GM19324 (cell line): ENCODE measurements at regions not wholly inside any gene's neighbourhood (a gene's known extent, or its start where the extent isn't known, plus 50 kb on each side); places are given as distances from the start of the nearest gene placed in this dataset.
A peak's percentile ranks its signal among the peaks of the same experiment; 100 is the strongest.

Experiments used
- ATAC-seq: cut with Tn5 transposase; IDR thresholded peaks from one replicate; pipeline ENCODE4 v1.9.1; 2021; ENCODE audit warnings: mild to moderate bottlenecking, moderate library complexity; ENCODE audit not compliant: unreplicated experiment, low FRiP score

GRCh38 chr5:141753143-141753970, 71.3 kb upstream of the ARAP3 start:
- no peak for ATAC-seq

- ATAC-seq, result peak; percentile 52
These were observed 65.4 kb upstream of the ARAP3 start for GRCh38 chr5:141747152-141748141.

GRCh38 chr5:141746395-141746794, 64.4 kb upstream of the ARAP3 start:
- ATAC-seq, result no peak

- no peak for ATAC-seq
These were observed 63.4 kb upstream of the ARAP3 start for GRCh38 chr5:141745390-141745789.

- ATAC-seq, result no peak
These were observed 61.8 kb upstream of the ARAP3 start for GRCh38 chr5:141743866-141744272.

GRCh38 chr5:141742866-141743851, 61.1 kb upstream of the ARAP3 start:
- no peak for ATAC-seq

- ATAC-seq, result no peak
These were observed 60.1 kb upstream of the ARAP3 start for GRCh38 chr5:141742144-141742543.

- no peak for ATAC-seq
These were observed 58.9 kb upstream of the ARAP3 start for GRCh38 chr5:141740885-141741284.

- no peak for ATAC-seq
These were observed 55.5 kb upstream of the ARAP3 start for GRCh38 chr5:141737535-141737934.

GRCh38 chr5:141735823-141736222, 53.8 kb upstream of the ARAP3 start:
- ATAC-seq, result no peak

GRCh38 chr5:141734501-141735229, 52.6 kb upstream of the ARAP3 start:
- no peak for ATAC-seq

GRCh38 chr5:141733198-141733597, 51.2 kb upstream of the ARAP3 start:
- ATAC-seq, result no peak

GRCh38 chr5:141732417-141732816, 50.4 kb upstream of the ARAP3 start:
- ATAC-seq, result no peak
